OCI-LY7 (cell line): ENCODE measurements at regions not wholly inside any gene's neighbourhood (a gene's known extent, or its start where the extent isn't known, plus 50 kb on each side); places are given as distances from the start of the nearest gene placed in this dataset.

Source experiments
- CTCF ChIP-seq: fragments of 200-600 bp; sonication (generic); conservative IDR thresholded peaks from 2 replicates; pipeline ENCODE4 v1.5.1; 2014; ENCODE audit warnings: mild to moderate bottlenecking, antibody characterized with exemption, low read length, moderate library complexity, mixed read lengths
- EZH2phosphoT487 ChIP-seq: fragments of 200-600 bp; sonication (generic); IDR thresholded peaks from 2 replicates; pipeline ENCODE4 v1.6.1; 2018; ENCODE audit warnings: low read depth, borderline replicate concordance, mild to moderate bottlenecking, mixed run types, antibody characterized with exemption, low read length, moderate library complexity, mixed read lengths

GRCh38 chr22:34293324-34293723, 373.0 kb upstream of the LARGE1 start:
- TF ChIP-seq CTCF (no peak), EZH2phosphoT487 (no peak)
